ENCODE measurements at regions not wholly inside any gene's neighbourhood (a gene's known extent, or its start where the extent isn't known, plus 50 kb on each side); places are given as distances from the start of the nearest gene placed in this dataset.

DNA sequence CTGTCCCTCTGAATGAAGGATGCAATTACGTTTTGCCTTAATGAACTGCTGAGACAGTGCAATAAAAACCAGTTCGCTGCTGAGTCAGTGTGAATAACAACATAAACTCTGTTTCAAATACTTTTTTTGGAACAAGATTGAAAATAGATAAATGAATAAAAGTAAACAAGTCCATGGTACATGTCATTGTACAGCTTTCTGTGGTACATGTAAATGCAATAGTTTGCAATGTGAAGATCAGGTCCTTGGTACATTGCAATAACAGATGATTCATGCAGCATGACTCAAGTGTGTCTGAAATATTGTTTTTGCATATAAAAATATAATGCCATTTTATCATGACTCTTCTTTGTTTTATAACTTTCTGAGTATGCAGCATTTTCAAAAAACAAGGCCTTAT lies 193.4 kb upstream of the PACRGL start:
- Mint-ChIP-seq H3K4me1 (ENCODE audit: low read depth, unreplicated experiment) (peaks cover 15% of the 10 kb centered on the region), H3K9me3 (ENCODE audit: unreplicated experiment) (no peaks in the 10 kb centered on the region), H3K4me3 (ENCODE audit: unreplicated experiment) (no peak overlapping the region), H3K27ac (ENCODE audit: unreplicated experiment) (no peak overlapping the region), H3K36me3 (ENCODE audit: unreplicated experiment) (no peaks in the 10 kb centered on the region), H3K27me3 (ENCODE audit: unreplicated experiment) (no peaks in the 10 kb centered on the region)
- TF ChIP-seq, protein P1, sequence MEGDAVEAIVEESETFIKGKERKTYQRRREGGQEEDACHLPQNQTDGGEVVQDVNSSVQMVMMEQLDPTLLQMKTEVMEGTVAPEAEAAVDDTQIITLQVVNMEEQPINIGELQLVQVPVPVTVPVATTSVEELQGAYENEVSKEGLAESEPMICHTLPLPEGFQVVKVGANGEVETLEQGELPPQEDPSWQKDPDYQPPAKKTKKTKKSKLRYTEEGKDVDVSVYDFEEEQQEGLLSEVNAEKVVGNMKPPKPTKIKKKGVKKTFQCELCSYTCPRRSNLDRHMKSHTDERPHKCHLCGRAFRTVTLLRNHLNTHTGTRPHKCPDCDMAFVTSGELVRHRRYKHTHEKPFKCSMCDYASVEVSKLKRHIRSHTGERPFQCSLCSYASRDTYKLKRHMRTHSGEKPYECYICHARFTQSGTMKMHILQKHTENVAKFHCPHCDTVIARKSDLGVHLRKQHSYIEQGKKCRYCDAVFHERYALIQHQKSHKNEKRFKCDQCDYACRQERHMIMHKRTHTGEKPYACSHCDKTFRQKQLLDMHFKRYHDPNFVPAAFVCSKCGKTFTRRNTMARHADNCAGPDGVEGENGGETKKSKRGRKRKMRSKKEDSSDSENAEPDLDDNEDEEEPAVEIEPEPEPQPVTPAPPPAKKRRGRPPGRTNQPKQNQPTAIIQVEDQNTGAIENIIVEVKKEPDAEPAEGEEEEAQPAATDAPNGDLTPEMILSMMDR (IDR thresholded peaks at IDR 0.05; ENCODE audit: partially characterized antibody, unreplicated experiment), result no peak
- DNase-seq, result no peak

DNA sequence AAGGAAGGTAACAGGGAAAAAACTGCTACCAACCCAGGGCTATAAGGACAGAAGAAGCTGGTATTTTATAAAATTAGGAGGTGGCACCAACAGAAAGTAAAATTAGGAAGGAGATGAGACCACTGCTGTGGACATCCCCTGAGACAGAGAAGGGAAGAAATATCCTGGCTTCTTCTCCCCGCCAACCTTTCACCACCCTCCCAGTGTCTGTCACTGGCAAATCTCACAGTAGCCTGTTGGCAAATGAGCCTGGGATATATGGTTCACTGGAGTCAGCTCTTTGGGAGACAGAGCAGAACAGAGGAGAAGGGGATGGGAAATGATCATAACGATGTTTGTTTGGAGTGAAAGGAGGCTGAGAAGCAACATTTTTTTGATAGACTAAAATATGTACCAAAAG lies 190.9 kb upstream of the PACRGL start:
- no peak overlapping the region for H3K4me3 Mint-ChIP-seq (ENCODE audit: unreplicated experiment)
- DNase-seq, result no peak
- peaks cover 2% of the 10 kb centered on the region for H3K4me1 Mint-ChIP-seq (ENCODE audit: low read depth, unreplicated experiment)
- no peaks in the 10 kb centered on the region for H3K9me3 Mint-ChIP-seq (ENCODE audit: unreplicated experiment)
- H3K27me3 Mint-ChIP-seq (ENCODE audit: unreplicated experiment), result no peaks in the 10 kb centered on the region
- TF ChIP-seq, protein P1 (IDR thresholded peaks at IDR 0.05; ENCODE audit: partially characterized antibody, unreplicated experiment), result no peak
- H3K36me3 Mint-ChIP-seq (ENCODE audit: unreplicated experiment), result no peaks in the 10 kb centered on the region
- no peak overlapping the region for H3K27ac Mint-ChIP-seq (ENCODE audit: unreplicated experiment)

DNA sequence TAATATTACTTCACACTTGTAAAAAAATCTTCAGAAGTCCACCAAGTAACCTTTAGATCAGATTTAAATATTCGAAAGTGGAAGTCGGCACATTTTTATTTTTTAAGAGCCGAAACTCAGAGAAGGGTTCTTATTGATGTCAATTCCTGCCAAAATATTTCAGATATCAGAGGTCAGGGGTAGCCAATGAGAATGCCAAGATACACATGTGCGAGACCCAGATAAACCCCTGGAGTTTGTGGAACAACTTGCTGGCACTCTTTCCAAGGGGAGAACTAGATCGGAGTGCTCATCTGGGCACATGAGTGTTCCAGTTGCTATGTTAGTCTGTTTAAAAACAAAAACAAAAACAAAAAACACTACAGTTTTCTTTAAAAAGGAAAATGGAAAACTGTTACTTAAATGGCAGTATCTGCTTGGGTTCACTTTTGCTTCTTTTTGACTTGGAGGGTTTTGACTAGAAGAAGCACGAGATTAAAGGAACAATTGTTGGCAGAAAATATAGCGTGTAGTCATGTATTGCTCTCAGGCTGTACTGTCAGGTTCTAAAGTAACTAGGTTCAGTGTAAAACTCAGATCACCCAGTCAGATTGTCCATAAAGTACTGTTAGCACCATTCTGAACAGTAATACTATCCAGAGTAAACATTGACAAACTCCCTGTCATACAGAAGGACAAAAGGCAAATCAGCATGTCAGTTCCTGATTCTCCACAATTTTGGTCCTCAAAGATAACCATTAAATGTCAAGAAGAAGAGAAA lies 188.0 kb upstream of the PACRGL start:
- DNase-seq, result no peak
- H3K4me3 Mint-ChIP-seq (ENCODE audit: unreplicated experiment), result no peak overlapping the region
- H3K9me3 Mint-ChIP-seq (ENCODE audit: unreplicated experiment), result no peaks in the 10 kb centered on the region
- no peak overlapping the region for H3K27ac Mint-ChIP-seq (ENCODE audit: unreplicated experiment)
- TF ChIP-seq, protein P1 (IDR thresholded peaks at IDR 0.05; ENCODE audit: partially characterized antibody, unreplicated experiment), result no peak
- H3K27me3 Mint-ChIP-seq (ENCODE audit: unreplicated experiment), result no peaks in the 10 kb centered on the region
- H3K4me1 Mint-ChIP-seq (ENCODE audit: low read depth, unreplicated experiment), result peaks cover 2% of the 10 kb centered on the region
- H3K36me3 Mint-ChIP-seq (ENCODE audit: unreplicated experiment), result no peaks in the 10 kb centered on the region

DNA sequence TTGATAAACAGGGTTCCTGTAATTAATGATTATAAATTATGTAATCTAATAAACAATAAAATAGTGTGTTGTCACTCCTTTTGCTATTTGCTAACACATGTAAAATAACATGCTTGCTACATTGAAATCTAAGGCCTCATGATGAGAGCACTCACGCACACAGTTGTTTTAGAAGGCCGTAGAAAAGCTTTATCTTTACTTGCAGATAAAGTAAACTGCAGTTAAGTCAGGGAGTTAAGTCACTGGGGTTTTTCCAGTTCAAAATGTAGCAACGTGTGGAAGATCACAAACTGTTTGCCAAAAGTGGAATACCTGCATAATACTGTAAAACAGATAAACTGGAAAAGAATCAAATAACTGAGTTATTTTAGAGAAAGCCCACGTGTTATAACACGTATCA lies 187.3 kb upstream of the PACRGL start:
- TF ChIP-seq, protein P1 (IDR thresholded peaks at IDR 0.05; ENCODE audit: partially characterized antibody, unreplicated experiment), result no peak
- Mint-ChIP-seq H3K36me3 (ENCODE audit: unreplicated experiment) (no peaks in the 10 kb centered on the region), H3K27me3 (ENCODE audit: unreplicated experiment) (no peaks in the 10 kb centered on the region), H3K27ac (ENCODE audit: unreplicated experiment) (no peak overlapping the region), H3K9me3 (ENCODE audit: unreplicated experiment) (no peaks in the 10 kb centered on the region), H3K4me3 (ENCODE audit: unreplicated experiment) (no peak overlapping the region), H3K4me1 (ENCODE audit: low read depth, unreplicated experiment) (peaks cover 2% of the 10 kb centered on the region)
- no peak for DNase-seq

DNA sequence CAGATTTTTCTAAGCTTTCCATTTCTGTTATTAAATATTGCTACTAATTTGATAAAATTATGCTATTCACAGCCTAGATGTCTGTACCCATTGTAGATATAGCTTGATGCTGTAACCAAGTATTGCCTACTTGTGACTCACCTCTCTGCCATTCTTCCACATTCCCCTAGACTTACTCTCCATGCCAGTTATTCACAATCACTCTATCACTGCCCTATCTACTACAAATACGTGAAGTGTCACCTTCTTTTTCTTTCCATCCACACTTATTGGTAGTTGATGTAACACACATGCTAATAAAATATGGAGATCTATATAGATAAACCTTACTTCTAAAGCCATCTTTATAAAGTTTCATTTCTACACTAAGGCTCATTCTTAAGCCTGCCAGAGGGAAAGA lies 179.4 kb upstream of the PACRGL start:
- TF ChIP-seq, protein P1 (IDR thresholded peaks at IDR 0.05; ENCODE audit: partially characterized antibody, unreplicated experiment), result no peak
- H3K27ac Mint-ChIP-seq (ENCODE audit: unreplicated experiment), result no peak overlapping the region

More for the DNA sequence above, 179.4 kb upstream of the PACRGL start:
- no peak for DNase-seq
- no peaks in the 10 kb centered on the region for H3K27me3 Mint-ChIP-seq (ENCODE audit: unreplicated experiment)
- H3K36me3 Mint-ChIP-seq (ENCODE audit: unreplicated experiment), result no peaks in the 10 kb centered on the region
- H3K4me3 Mint-ChIP-seq (ENCODE audit: unreplicated experiment), result no peak overlapping the region
- H3K9me3 Mint-ChIP-seq (ENCODE audit: unreplicated experiment), result peaks cover 1% of the 10 kb centered on the region
- no peaks in the 10 kb centered on the region for H3K4me1 Mint-ChIP-seq (ENCODE audit: low read depth, unreplicated experiment)

Data from glutamatergic neuron (in vitro differentiated cells).